Common myeloid progenitor, CD34-positive (primary cell): ENCODE measurements at regions not wholly inside any gene's neighbourhood (a gene's known extent, or its start where the extent isn't known, plus 50 kb on each side); places are given as distances from the start of the nearest gene placed in this dataset.
A peak's percentile ranks its signal among the peaks of the same experiment; 100 is the strongest.

Source experiments
- CTCF ChIA-PET: fragments of 350-600 bp; sonication (Branson Sonifier 250); formaldehyde crosslinking; loops from one replicate; lab custom pipeline; 2021; ENCODE audit warnings: antibody characterized with exemption; lab: Charles Lee
- POLR2A ChIA-PET: fragments of 350-600 bp; sonication (Branson Sonifier 250); formaldehyde crosslinking; loops from one replicate; lab custom pipeline; 2021; ENCODE audit warnings: antibody characterized with exemption; lab: Charles Lee
- DNase-seq, 3 donors: peaks; one replicate each; pipeline versions ENCODE4 v3.0.0 to v3.0.0-alpha.2; 2013
- H3K27ac ChIP-seq, 2 experiments: 1 replicate in 1 of 2; 2 replicates in 1 of 2; pipeline ENCODE4 v1.7.0; 2013; ENCODE audit warnings: inconsistent platforms in 2 of 2, low read length in 2 of 2, mild to moderate bottlenecking in 2 of 2, low read depth in 1 of 2, moderate library complexity in 1 of 2; ENCODE audit not compliant: severe bottlenecking in 2 of 2, insufficient read depth in 1 of 2, poor library complexity in 1 of 2
- H3K27me3 ChIP-seq, 5 experiments: replicated peaks in 2 of 5; 1 replicate in 3 of 5; 2 replicates in 2 of 5; pipeline versions ENCODE4 v1.6.1 to v1.7.0; 2013; ENCODE audit warnings: low read length in 4 of 5, mild to moderate bottlenecking in 2 of 5, moderate library complexity in 2 of 5, inconsistent platforms in 1 of 5; ENCODE audit not compliant: insufficient read depth in 5 of 5, control insufficient read depth in 4 of 5
- H3K36me3 ChIP-seq, 4 experiments: 1 replicate in 2 of 4; 2 replicates in 2 of 4; pipeline versions ENCODE4 v1.6.1 to v1.7.0; 2013; ENCODE audit warnings: low read length in 3 of 4, control low read depth in 1 of 4, mild to moderate bottlenecking in 1 of 4; ENCODE audit not compliant: control insufficient read depth in 4 of 4, insufficient read depth in 4 of 4
- H3K4me1 ChIP-seq, 4 experiments: 1 replicate in 3 of 4; 2 replicates in 1 of 4; pipeline versions ENCODE4 v1.6.1 to v1.7.1; 2013; ENCODE audit warnings: low read length in 3 of 4, mild to moderate bottlenecking in 3 of 4, control low read depth in 1 of 4, inconsistent platforms in 1 of 4, moderate library complexity in 1 of 4; ENCODE audit not compliant: control insufficient read depth in 4 of 4, insufficient read depth in 4 of 4; ENCODE audit errors: control extremely low read depth in 1 of 4
- H3K4me3 ChIP-seq, 7 experiments: 1 replicate in 4 of 7; 2 replicates in 3 of 7; pipeline versions ENCODE4 v1.5.1 to v1.7.0; 2013; ENCODE audit warnings: mild to moderate bottlenecking in 7 of 7, low read length in 6 of 7, moderate library complexity in 6 of 7, inconsistent platforms in 2 of 7, low read depth in 2 of 7, control low read depth in 1 of 7; ENCODE audit not compliant: insufficient read depth in 4 of 7, control insufficient read depth in 1 of 7; ENCODE audit errors: extremely low read depth in 1 of 7
- H3K9me3 ChIP-seq, 5 experiments: 1 replicate in 4 of 5; 2 replicates in 1 of 5; pipeline versions ENCODE4 v1.6.1 to v1.7.1; 2013; ENCODE audit warnings: low read length in 4 of 5, mild to moderate bottlenecking in 2 of 5, inconsistent platforms in 1 of 5, low read depth in 1 of 5, moderate library complexity in 1 of 5; ENCODE audit not compliant: control insufficient read depth in 4 of 5, insufficient read depth in 2 of 5; ENCODE audit errors: control extremely low read depth in 1 of 5
- WGBS: methylation state at CpG from one replicate; pipeline ENCODE4 v1.1.5; 2013; ENCODE audit not compliant: insufficient coverage; 5-methylcytosine and 5-hydroxymethylcytosine counted together

DNA sequence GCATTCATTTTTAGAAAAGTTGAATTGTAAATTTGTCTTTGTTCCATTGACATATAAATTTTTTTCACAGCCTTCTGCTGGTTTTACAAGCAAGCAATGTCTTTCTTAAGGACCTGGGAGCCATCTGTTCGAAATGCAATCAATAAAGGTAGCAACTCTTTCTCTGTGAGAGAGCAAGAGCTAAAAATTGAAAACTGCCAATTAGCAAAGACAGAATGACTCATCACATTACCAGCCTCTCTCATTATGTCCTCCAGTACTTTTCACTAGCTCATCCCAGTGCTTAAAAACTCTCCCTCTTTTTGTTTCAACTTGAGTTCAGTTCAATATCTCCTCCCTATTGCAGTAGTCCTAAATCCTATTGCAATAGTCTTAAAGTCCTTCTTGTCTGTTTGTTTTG lies 760.7 kb upstream of the SLITRK6 start:
- Histone ChIP-seq H3K4me3 (no peak overlapping the region), H3K27ac (no peak overlapping the region), H3K4me1 (no peaks in the 10 kb centered on the region), H3K36me3 (no peaks in the 10 kb centered on the region), H3K27me3 (no peaks in the 10 kb centered on the region), H3K9me3 (peaks cover 0 to 1% (median 0%) of the 10 kb centered on the region in 5 experiments)
- DNase-seq = no peak
- no CpG with 5 or more reads among the region's 1 CpG for WGBS
- POLR2A ChIA-PET = no interaction called here
- CTCF ChIA-PET = no interaction called here

DNA sequence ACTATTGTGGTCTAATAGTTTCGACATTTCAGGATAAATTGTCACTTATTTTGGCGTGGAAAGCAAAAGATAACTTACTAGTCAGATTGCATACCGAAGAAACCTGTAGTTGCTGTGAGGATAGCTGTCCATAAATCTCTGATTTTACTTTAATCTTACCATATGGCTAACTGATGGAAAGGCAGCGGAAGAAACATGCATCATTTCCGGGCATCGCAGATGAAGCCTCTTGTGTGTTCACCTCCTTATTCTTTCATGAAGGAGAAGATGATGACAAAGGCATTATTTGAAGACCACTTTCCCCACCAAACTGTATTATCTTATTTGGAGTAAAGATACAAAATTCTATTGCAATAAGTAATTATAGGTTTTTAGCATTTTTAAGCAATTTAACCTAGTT lies 763.6 kb upstream of the SLITRK6 start:
- Histone ChIP-seq H3K4me3 (no peak overlapping the region), H3K27ac (no peak overlapping the region), H3K4me1 (no peaks in the 10 kb centered on the region), H3K36me3 (no peaks in the 10 kb centered on the region), H3K27me3 (no peaks in the 10 kb centered on the region), H3K9me3 (peaks cover 0 to 1% (median 0%) of the 10 kb centered on the region in 5 experiments)
- DNase-seq = no peak
- WGBS = 100% methylated on average over 2 of the region's 6 CpGs
- CTCF ChIA-PET = no interaction called here
- POLR2A ChIA-PET = no interaction called here

DNA sequence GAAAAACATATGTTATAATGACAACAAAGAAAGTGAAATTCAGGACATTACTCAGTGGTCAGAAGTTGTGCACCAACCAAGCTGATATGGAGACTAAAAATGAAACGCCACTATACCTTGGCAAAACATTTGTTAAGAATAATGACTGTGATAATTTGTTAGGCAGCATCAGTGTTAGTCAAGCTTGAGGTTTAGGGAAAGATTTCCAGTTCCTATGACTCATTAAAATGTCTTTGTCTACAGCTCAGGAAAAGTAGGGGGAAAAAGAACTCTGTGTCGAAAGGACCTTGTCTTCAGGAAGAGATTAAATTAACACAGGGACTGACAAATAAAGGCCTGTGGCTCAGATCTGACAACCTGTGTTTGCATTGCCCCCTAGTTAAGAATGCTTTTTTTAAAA lies 764.1 kb upstream of the SLITRK6 start:
- no peak for DNase-seq
- H3K36me3 ChIP-seq = no peaks in the 10 kb centered on the region
- H3K27me3 ChIP-seq = no peaks in the 10 kb centered on the region
- no peak overlapping the region for H3K4me3 ChIP-seq
- H3K4me1 ChIP-seq = no peaks in the 10 kb centered on the region
- H3K9me3 ChIP-seq = peaks cover 0 to 1% (median 0%) of the 10 kb centered on the region in 5 experiments
- ChIA-PET CTCF (no interaction called here), POLR2A (no interaction called here)
- no peak overlapping the region for H3K27ac ChIP-seq
- 100% methylated on average over 1 of the region's 2 CpGs for WGBS

- Histone ChIP-seq H3K27me3 (no peaks in the 10 kb centered on the region), H3K36me3 (no peaks in the 10 kb centered on the region), H3K4me3 (no peak overlapping the region), H3K9me3 (peaks cover 0 to under 1% (median 0%) of the 10 kb centered on the region in 5 experiments), H3K4me1 (peaks cover 0 to 10% (median 0%) of the 10 kb centered on the region in 4 experiments), H3K27ac (no peak overlapping the region)
- ChIA-PET CTCF (no interaction called here), POLR2A (no interaction called here)
- WGBS = 92% methylated on average over 2 of the region's 3 CpGs
- no peak for DNase-seq
Measured at GRCh38 chr13:86567119-86567518, 767.9 kb upstream of the SLITRK6 start.

GRCh38 chr13:86569119-86569518 lies 769.9 kb upstream of the SLITRK6 start:
- no peak overlapping the region for H3K27ac ChIP-seq
- no peak overlapping the region for H3K4me3 ChIP-seq
- H3K36me3 ChIP-seq = no peaks in the 10 kb centered on the region
- peaks cover 0 to 11% (median 0%) of the 10 kb centered on the region in 4 experiments for H3K4me1 ChIP-seq
- no CpG with 5 or more reads among the region's 1 CpG for WGBS
- no peaks in the 10 kb centered on the region for H3K9me3 ChIP-seq
- CTCF ChIA-PET = no interaction called here
- DNase-seq = no peak
- POLR2A ChIA-PET = no interaction called here
- H3K27me3 ChIP-seq = no peaks in the 10 kb centered on the region

DNA sequence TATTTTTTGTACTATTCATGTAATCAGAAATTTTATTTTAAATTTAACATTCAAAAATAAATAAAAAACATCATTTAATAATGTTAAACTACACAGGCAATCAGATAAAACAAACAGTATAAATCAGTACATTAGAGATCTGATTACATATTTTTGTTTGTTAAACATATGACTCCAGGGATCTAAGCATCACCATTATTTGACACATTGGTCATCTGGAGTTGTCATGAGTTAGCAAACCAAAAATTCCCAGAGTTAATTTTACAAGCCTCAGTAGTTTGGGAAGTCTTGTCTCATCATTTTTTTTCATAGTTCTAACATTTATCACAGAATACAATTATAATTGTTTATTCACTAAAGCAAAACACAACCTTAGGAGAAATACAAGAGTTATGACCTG lies 770.8 kb upstream of the SLITRK6 start:
- Histone ChIP-seq H3K4me1 (peaks cover 0 to 11% (median 0%) of the 10 kb centered on the region in 4 experiments), H3K9me3 (no peaks in the 10 kb centered on the region), H3K27ac (no peak overlapping the region), H3K4me3 (no peak overlapping the region), H3K27me3 (no peaks in the 10 kb centered on the region), H3K36me3 (no peaks in the 10 kb centered on the region)
- POLR2A ChIA-PET = no interaction called here
- CTCF ChIA-PET = no interaction called here
- no peak for DNase-seq

DNA sequence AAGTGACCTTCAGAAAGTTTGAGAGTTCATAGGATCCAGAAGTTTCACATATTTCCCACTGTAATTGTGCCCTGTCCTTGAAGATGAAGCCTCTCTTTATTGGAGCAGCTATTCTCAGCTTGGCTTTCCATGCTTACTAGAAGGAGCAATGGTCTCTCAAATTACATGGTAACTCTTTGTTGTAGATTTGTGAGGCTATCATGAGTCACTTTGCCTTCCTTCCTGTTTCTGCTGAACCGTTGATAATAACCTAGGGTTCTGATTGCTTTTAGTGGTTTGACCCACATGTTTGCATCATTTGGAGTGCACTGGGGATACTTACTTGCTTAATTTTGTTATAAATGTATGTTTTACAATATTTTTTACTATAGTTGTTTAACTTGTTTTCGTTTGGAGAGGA lies 772.9 kb upstream of the SLITRK6 start:
- no peak overlapping the region for H3K4me3 ChIP-seq
- no peak overlapping the region for H3K27ac ChIP-seq
- H3K27me3 ChIP-seq = no peaks in the 10 kb centered on the region
- peaks cover 0 to 11% (median 0%) of the 10 kb centered on the region in 4 experiments for H3K4me1 ChIP-seq
- DNase-seq = peak in 2 of 3 donors; percentile 0
- ChIA-PET POLR2A (no interaction called here), CTCF (no interaction called here)
- H3K36me3 ChIP-seq = no peaks in the 10 kb centered on the region
- no peaks in the 10 kb centered on the region for H3K9me3 ChIP-seq
- no CpG with 5 or more reads among the region's 2 CpGs for WGBS
